GM12878 (cell line): ENCODE measurements at regions not wholly inside any gene's neighbourhood (a gene's known extent, or its start where the extent isn't known, plus 50 kb on each side); places are given as distances from the start of the nearest gene placed in this dataset.

Experiments used
- ATAC-seq: fragments of 200-7000 bp; cut with Tn5 transposase; 3 replicates; pipeline ENCODE4 v1.9.1; 2020; ENCODE audit warnings: mild to moderate bottlenecking, moderate library complexity
- BruUV-seq: library from RNA; stranded (reverse); fragments of 400-500 nt; replicated peaks from 2 replicates; lab custom pipeline; 2021; lab: Mats Ljungman, UMichigan
- CTCF ChIA-PET: fragments of 300-600 bp; sonication (Branson Sonifier 250); formaldehyde crosslinking; extraction: SDS; loops from one replicate; lab custom pipeline; 2021; ENCODE audit warnings: inconsistent platforms; lab: Yijun Ruan, JAX
- POLR2A ChIA-PET: fragments of 350-600 bp; formaldehyde crosslinking; extraction: SDS; loops from one replicate; lab custom pipeline; 2021; ENCODE audit warnings: inconsistent platforms; lab: Charles Lee
- RAD21 ChIA-PET: fragments of 300-600 bp; sonication (Branson Sonifier 250); formaldehyde crosslinking; loops from one replicate; lab custom pipeline; 2023; ENCODE audit warnings: antibody characterized with exemption; ENCODE audit not compliant: unreplicated experiment; lab: Charles Lee
- SMC1A ChIA-PET: fragments of 300-600 bp; sonication (Branson Sonifier 250); formaldehyde crosslinking; loops from one replicate; lab custom pipeline; 2023; ENCODE audit not compliant: unreplicated experiment, uncharacterized antibody; lab: Charles Lee
- DNase-seq: peaks from one replicate; pipeline ENCODE4 v3.0.0-alpha.2; 2011; ENCODE audit warnings: low read depth, low spot score
- FAIRE-seq: peaks from 3 replicates; lab custom pipeline; 2011; peaks lifted over from hg19 to GRCh38; lab: Jason Lieb, UNC
- H2AFZ ChIP-seq: 2 replicates; pipeline ENCODE4 v1.6.0; 2011; ENCODE audit warnings: low read depth, low read length, control low read depth; ENCODE audit not compliant: control insufficient read depth
- H3K27ac ChIP-seq: 2 replicates; pipeline ENCODE4 v1.5.1; 2011; ENCODE audit warnings: control low read depth; ENCODE audit not compliant: control insufficient read depth, insufficient read depth
- H3K27me3 ChIP-seq, 2 experiments: replicated peaks in 1 of 2; 2 replicates each; pipeline versions ENCODE4 v1.6.0 to v1.6.1; 2011; ENCODE audit warnings: low read length in 1 of 2; ENCODE audit not compliant: control insufficient read depth in 2 of 2, insufficient read depth in 2 of 2
- H3K36me3 ChIP-seq, 2 experiments: 2 replicates each; pipeline ENCODE4 v1.5.1; 2011; ENCODE audit warnings: low read length in 1 of 2; ENCODE audit not compliant: control insufficient read depth in 2 of 2, insufficient read depth in 2 of 2
- H3K4me1 ChIP-seq: 2 replicates; pipeline ENCODE4 v1.6.1; 2011; ENCODE audit warnings: mild to moderate bottlenecking, low read length, moderate library complexity, mixed read lengths; ENCODE audit not compliant: control insufficient read depth, insufficient read depth
- H3K4me2 ChIP-seq: 2 replicates; pipeline ENCODE4 v1.6.0; 2011; ENCODE audit warnings: control low read depth; ENCODE audit not compliant: control insufficient read depth, insufficient read depth
- H3K4me3 ChIP-seq: fragments of 200-600 bp; sonication (generic); 2 replicates; pipeline ENCODE4 v1.5.1; 2016
- H3K79me2 ChIP-seq: 2 replicates; pipeline ENCODE4 v1.6.0; 2011; ENCODE audit warnings: low read length; ENCODE audit not compliant: control insufficient read depth, insufficient read depth
- H3K9ac ChIP-seq: 2 replicates; pipeline ENCODE4 v1.8.0; 2011; ENCODE audit warnings: low read length, control low read depth, mixed read lengths; ENCODE audit not compliant: control insufficient read depth, insufficient read depth
- H3K9me3 ChIP-seq: replicated peaks from 3 replicates; pipeline ENCODE4 v1.5.1; 2011; ENCODE audit warnings: mild to moderate bottlenecking, low read length; ENCODE audit not compliant: control insufficient read depth, insufficient read depth
- H4K20me1 ChIP-seq: 2 replicates; pipeline ENCODE4 v1.6.0; 2011; ENCODE audit not compliant: control insufficient read depth, insufficient read depth
- IRF4 ChIP-seq: IDR thresholded peaks from 2 replicates; pipeline ENCODE4 v1.6.1; 2011; ENCODE audit warnings: low read depth, low read length
- NFIC ChIP-seq: IDR thresholded peaks from 2 replicates; pipeline ENCODE4 v1.6.1; 2012; ENCODE audit warnings: low read depth, mild to moderate bottlenecking, inconsistent platforms, low read length, moderate library complexity
- TCF3 ChIP-seq: IDR thresholded peaks from 2 replicates; pipeline ENCODE4 v1.6.1; 2012; ENCODE audit warnings: low read depth, mild to moderate bottlenecking, low read length, borderline replicate concordance; ENCODE audit not compliant: insufficient read depth
- WGBS: methylation state at CpG from one replicate; pipeline ENCODE4 v1.1.6; 2016; ENCODE audit warnings: low lambda C conversion rate; ENCODE audit not compliant: insufficient replicate concordance, insufficient coverage; ENCODE audit errors: missing lambda C conversion rate; 5-methylcytosine and 5-hydroxymethylcytosine counted together
- in situ Hi-C: fragments of 300-500 bp; cut with MboI; formaldehyde crosslinking; loops from 9 replicates; pipeline ENCODE4 v1.14.3; 2018; ENCODE audit warnings: mixed read lengths
- intact Hi-C: fragments of 100-400 bp; cut with micrococcal nuclease; formaldehyde crosslinking; loops from one replicate; pipeline ENCODE4 v1.14.2; 2022; ENCODE audit not compliant: unreplicated experiment
- TF ChIP-seq, protein P1 (sequence below), 3 experiments: IDR thresholded peaks in 2 of 3; conservative IDR thresholded peaks in 1 of 3; 2 replicates each; pipeline ENCODE4 v1.5.1; 2011; ENCODE audit warnings: low read depth in 3 of 3, low read length in 3 of 3, mild to moderate bottlenecking in 3 of 3, control low read depth in 2 of 3, moderate library complexity in 2 of 3, inconsistent platforms in 1 of 3, mixed read lengths in 1 of 3; ENCODE audit not compliant: control insufficient read depth in 2 of 3, insufficient read depth in 1 of 3; ENCODE audit errors: extremely low read depth in 1 of 3
- TF ChIP-seq, protein P2 (sequence below): fragments of 450-650 bp; IDR thresholded peaks from 2 replicates; pipeline ENCODE4 v1.6.1; 2018; ENCODE audit warnings: borderline replicate concordance, mild to moderate bottlenecking; ENCODE audit not compliant: partially characterized antibody
- TF ChIP-seq, protein P3 (sequence below): IDR thresholded peaks from 2 replicates; pipeline ENCODE4 v1.6.1; 2012; ENCODE audit warnings: mild to moderate bottlenecking, low read depth, low read length

DNA sequence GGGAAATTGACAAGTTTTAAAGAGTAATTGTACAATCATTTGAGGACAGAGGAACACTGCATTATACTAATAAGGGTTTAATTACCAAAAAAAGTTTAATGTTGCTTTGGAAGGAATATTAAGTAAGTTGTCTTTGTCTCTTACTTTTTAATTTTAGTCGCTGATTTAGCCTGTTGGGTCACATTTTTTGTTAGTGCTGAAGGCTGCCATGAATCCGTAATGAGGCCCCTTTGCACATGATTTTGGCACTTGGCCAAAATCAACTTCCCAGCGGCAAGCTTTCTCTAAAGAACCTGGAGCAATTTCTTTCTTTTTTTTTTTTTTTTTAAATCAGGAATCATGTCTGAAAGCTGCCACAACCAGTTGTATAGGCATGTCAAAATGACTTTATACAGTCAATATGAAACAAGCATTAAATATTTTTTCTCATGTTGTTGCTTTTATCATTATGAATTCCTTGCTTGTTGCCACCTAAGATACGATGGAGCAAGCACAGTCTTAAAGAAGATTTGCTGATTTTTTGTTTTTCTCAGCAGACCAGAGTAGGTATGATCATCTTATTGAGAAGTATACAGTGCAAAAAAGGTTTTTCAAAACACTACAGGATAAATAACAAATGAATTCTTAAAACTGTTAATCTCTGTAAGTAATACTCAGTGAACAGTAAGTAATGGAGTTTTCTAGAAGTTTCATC lies 690.4 kb downstream of the USP25 start:
- Histone ChIP-seq H3K9me3 (no peaks in the 10 kb centered on the region), H2AFZ (no peak overlapping the region), H3K4me3 (no peak overlapping the region), H3K36me3 (no peaks in the 10 kb centered on the region), H3K4me1 (no peaks in the 10 kb centered on the region), H3K4me2 (no peak overlapping the region), H3K9ac (no peak overlapping the region), H4K20me1 (no peaks in the 10 kb centered on the region), H3K27me3 (no peaks in the 10 kb centered on the region), H3K79me2 (no peaks in the 10 kb centered on the region), H3K27ac (no peak overlapping the region)
- no TSS peak for BruUV-seq
- ChIA-PET SMC1A (no interaction called here), CTCF (no interaction called here), POLR2A (no interaction called here), RAD21 (no interaction called here)
- DNase-seq (no peak), FAIRE-seq (no peak), ATAC-seq (no peak)
- WGBS, result 13% methylated on average over 4 of the region's 4 CpGs
- TF ChIP-seq, protein P1, sequence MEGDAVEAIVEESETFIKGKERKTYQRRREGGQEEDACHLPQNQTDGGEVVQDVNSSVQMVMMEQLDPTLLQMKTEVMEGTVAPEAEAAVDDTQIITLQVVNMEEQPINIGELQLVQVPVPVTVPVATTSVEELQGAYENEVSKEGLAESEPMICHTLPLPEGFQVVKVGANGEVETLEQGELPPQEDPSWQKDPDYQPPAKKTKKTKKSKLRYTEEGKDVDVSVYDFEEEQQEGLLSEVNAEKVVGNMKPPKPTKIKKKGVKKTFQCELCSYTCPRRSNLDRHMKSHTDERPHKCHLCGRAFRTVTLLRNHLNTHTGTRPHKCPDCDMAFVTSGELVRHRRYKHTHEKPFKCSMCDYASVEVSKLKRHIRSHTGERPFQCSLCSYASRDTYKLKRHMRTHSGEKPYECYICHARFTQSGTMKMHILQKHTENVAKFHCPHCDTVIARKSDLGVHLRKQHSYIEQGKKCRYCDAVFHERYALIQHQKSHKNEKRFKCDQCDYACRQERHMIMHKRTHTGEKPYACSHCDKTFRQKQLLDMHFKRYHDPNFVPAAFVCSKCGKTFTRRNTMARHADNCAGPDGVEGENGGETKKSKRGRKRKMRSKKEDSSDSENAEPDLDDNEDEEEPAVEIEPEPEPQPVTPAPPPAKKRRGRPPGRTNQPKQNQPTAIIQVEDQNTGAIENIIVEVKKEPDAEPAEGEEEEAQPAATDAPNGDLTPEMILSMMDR (IDR thresholded peaks at IDR 0.05 in 2 of 3, conservative IDR thresholded peaks at IDR 0.05 in 1 of 3; ENCODE audit: control insufficient read depth in 2 of 3, extremely low read depth in 1 of 3, insufficient read depth in 1 of 3, low read depth in 3 of 3, low read length in 3 of 3), result no peak
- TF ChIP-seq, protein P2, sequence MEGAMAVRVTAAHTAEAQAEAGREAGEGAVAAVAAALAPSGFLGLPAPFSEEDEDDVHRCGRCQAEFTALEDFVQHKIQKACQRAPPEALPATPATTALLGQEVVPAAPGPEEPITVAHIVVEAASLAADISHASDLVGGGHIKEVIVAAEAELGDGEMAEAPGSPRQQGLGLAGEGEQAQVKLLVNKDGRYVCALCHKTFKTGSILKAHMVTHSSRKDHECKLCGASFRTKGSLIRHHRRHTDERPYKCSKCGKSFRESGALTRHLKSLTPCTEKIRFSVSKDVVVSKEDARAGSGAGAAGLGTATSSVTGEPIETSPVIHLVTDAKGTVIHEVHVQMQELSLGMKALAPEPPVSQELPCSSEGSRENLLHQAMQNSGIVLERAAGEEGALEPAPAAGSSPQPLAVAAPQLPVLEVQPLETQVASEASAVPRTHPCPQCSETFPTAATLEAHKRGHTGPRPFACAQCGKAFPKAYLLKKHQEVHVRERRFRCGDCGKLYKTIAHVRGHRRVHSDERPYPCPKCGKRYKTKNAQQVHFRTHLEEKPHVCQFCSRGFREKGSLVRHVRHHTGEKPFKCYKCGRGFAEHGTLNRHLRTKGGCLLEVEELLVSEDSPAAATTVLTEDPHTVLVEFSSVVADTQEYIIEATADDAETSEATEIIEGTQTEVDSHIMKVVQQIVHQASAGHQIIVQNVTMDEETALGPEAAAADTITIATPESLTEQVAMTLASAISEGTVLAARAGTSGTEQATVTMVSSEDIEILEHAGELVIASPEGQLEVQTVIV, result no peak
- TF ChIP-seq, protein P3, sequence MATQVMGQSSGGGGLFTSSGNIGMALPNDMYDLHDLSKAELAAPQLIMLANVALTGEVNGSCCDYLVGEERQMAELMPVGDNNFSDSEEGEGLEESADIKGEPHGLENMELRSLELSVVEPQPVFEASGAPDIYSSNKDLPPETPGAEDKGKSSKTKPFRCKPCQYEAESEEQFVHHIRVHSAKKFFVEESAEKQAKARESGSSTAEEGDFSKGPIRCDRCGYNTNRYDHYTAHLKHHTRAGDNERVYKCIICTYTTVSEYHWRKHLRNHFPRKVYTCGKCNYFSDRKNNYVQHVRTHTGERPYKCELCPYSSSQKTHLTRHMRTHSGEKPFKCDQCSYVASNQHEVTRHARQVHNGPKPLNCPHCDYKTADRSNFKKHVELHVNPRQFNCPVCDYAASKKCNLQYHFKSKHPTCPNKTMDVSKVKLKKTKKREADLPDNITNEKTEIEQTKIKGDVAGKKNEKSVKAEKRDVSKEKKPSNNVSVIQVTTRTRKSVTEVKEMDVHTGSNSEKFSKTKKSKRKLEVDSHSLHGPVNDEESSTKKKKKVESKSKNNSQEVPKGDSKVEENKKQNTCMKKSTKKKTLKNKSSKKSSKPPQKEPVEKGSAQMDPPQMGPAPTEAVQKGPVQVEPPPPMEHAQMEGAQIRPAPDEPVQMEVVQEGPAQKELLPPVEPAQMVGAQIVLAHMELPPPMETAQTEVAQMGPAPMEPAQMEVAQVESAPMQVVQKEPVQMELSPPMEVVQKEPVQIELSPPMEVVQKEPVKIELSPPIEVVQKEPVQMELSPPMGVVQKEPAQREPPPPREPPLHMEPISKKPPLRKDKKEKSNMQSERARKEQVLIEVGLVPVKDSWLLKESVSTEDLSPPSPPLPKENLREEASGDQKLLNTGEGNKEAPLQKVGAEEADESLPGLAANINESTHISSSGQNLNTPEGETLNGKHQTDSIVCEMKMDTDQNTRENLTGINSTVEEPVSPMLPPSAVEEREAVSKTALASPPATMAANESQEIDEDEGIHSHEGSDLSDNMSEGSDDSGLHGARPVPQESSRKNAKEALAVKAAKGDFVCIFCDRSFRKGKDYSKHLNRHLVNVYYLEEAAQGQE, result no peak
- TF ChIP-seq IRF4, result no peak
- no peak for TF ChIP-seq NFIC
- TF ChIP-seq TCF3, result no peak
- TF ChIP-seq, all 136 proteins: peak for 0
- intact Hi-C loops (no loop called here), in situ Hi-C loops (no loop called here)
